Glutamatergic neuron (in vitro differentiated cells): ENCODE measurements at regions not wholly inside any gene's neighbourhood (a gene's known extent, or its start where the extent isn't known, plus 50 kb on each side); places are given as distances from the start of the nearest gene placed in this dataset.

Source experiments
- DNase-seq: peaks from one replicate; pipeline ENCODE4 v3.0.0; 2022
- H3K27ac Mint-ChIP-seq: one replicate; pipeline ENCODE4 v1.8.0; 2020; ENCODE audit warnings: mild to moderate bottlenecking, mixed read lengths, inconsistent platforms; ENCODE audit not compliant: unreplicated experiment
- H3K27me3 Mint-ChIP-seq: one replicate; pipeline ENCODE4 v1.8.0; 2020; ENCODE audit warnings: mild to moderate bottlenecking, moderate library complexity, mixed read lengths, inconsistent platforms; ENCODE audit not compliant: unreplicated experiment
- H3K36me3 Mint-ChIP-seq: one replicate; pipeline ENCODE4 v1.8.0; 2020; ENCODE audit warnings: mild to moderate bottlenecking, mixed read lengths, inconsistent platforms; ENCODE audit not compliant: unreplicated experiment
- H3K4me1 Mint-ChIP-seq: one replicate; pipeline ENCODE4 v1.8.0; 2020; ENCODE audit warnings: mild to moderate bottlenecking, low read depth, mixed read lengths, inconsistent platforms; ENCODE audit not compliant: unreplicated experiment
- H3K4me3 Mint-ChIP-seq: one replicate; pipeline ENCODE4 v1.8.0; 2020; ENCODE audit warnings: mild to moderate bottlenecking, mixed read lengths, inconsistent platforms; ENCODE audit not compliant: unreplicated experiment
- H3K9me3 Mint-ChIP-seq: one replicate; pipeline ENCODE4 v1.8.0; 2020; ENCODE audit warnings: mild to moderate bottlenecking, moderate library complexity, mixed read lengths, inconsistent platforms; ENCODE audit not compliant: unreplicated experiment
- TF ChIP-seq, protein P1 (sequence below): fragments of 200-600 bp; sonication (generic); IDR thresholded peaks from one replicate; pipeline ENCODE4 v1.5.0; 2021; ENCODE audit not compliant: partially characterized antibody, unreplicated experiment

DNA sequence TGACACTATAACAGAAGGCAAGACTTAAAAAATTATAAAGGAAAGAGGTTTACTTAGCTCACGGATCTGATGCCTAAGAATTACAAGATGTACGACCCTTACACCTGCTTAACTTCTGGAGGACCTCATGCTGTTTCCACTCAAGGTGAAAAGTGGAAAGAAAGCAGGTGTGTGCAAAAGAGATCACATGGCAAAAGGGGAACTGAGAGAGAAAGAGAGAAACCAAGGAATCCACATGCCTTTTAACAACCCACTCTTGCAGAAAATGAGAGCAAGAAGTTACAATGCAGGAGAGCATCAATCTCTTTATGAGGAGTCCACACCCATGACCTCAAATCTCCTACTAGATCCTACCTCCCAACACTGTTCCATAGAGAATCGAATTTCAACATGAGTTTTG lies 2382.2 kb downstream of the TP53TG3F start:
- no peak overlapping the region for H3K4me3 Mint-ChIP-seq
- no peaks in the 10 kb centered on the region for H3K36me3 Mint-ChIP-seq
- TF ChIP-seq, protein P1, sequence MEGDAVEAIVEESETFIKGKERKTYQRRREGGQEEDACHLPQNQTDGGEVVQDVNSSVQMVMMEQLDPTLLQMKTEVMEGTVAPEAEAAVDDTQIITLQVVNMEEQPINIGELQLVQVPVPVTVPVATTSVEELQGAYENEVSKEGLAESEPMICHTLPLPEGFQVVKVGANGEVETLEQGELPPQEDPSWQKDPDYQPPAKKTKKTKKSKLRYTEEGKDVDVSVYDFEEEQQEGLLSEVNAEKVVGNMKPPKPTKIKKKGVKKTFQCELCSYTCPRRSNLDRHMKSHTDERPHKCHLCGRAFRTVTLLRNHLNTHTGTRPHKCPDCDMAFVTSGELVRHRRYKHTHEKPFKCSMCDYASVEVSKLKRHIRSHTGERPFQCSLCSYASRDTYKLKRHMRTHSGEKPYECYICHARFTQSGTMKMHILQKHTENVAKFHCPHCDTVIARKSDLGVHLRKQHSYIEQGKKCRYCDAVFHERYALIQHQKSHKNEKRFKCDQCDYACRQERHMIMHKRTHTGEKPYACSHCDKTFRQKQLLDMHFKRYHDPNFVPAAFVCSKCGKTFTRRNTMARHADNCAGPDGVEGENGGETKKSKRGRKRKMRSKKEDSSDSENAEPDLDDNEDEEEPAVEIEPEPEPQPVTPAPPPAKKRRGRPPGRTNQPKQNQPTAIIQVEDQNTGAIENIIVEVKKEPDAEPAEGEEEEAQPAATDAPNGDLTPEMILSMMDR, result no peak

DNA sequence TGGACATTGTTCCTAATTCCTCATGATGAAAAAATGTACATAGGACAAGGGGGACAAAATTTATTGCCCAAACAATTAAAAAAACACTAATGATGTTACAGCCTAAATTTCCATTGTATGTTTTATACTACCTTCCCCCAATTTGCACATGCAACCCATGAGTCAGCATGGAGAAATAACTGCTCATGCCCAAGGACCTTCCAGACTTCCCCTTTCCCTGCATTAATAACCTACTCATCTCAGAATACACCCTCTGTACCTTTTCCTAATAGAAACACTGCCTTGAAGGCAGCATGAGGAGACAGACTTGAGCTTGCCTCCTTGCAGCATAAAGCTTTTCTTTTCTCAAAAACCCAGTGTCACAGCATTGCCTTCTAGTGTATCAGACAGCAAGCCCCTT lies 2402.8 kb downstream of the TP53TG3F start:
- no peak overlapping the region for H3K4me3 Mint-ChIP-seq
- TF ChIP-seq, protein P1, result no peak
- no peak overlapping the region for H3K27ac Mint-ChIP-seq
- DNase-seq, result no peak
- H3K36me3 Mint-ChIP-seq, result no peaks in the 10 kb centered on the region
- H3K4me1 Mint-ChIP-seq, result no peaks in the 10 kb centered on the region
- no peaks in the 10 kb centered on the region for H3K27me3 Mint-ChIP-seq
- H3K9me3 Mint-ChIP-seq, result peaks cover 20% of the 10 kb centered on the region

More for the DNA sequence above, 2382.2 kb downstream of the TP53TG3F start:
- Mint-ChIP-seq H3K27ac (no peak overlapping the region), H3K27me3 (no peaks in the 10 kb centered on the region), H3K9me3 (peaks cover 9% of the 10 kb centered on the region), H3K4me1 (no peaks in the 10 kb centered on the region)
- no peak for DNase-seq

DNA sequence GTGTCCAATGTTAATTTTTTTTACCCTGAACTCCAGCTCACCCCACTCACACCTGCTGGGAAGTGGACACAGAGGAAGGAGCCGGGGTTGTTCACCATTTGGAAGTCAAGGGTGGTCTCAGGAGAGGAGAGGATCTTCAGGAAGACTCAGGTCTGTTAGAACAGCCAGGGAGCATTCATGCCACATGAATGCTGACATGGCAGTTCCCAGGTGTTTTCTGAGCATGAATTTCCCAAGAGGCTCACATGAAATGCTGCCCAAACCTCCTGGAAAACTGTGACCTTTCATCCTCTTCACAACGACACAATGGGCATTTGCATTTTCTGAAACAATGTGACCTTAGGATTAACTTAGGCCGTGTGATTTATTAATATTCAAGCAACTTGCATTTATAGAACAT lies 2409.2 kb downstream of the TP53TG3F start:
- H3K27ac Mint-ChIP-seq, result no peak overlapping the region
- H3K36me3 Mint-ChIP-seq, result no peaks in the 10 kb centered on the region
- DNase-seq, result no peak
- H3K9me3 Mint-ChIP-seq, result peaks cover 24% of the 10 kb centered on the region
- no peak overlapping the region for H3K4me3 Mint-ChIP-seq
- no peaks in the 10 kb centered on the region for H3K4me1 Mint-ChIP-seq
- TF ChIP-seq, protein P1, result no peak
- H3K27me3 Mint-ChIP-seq, result no peaks in the 10 kb centered on the region

DNA sequence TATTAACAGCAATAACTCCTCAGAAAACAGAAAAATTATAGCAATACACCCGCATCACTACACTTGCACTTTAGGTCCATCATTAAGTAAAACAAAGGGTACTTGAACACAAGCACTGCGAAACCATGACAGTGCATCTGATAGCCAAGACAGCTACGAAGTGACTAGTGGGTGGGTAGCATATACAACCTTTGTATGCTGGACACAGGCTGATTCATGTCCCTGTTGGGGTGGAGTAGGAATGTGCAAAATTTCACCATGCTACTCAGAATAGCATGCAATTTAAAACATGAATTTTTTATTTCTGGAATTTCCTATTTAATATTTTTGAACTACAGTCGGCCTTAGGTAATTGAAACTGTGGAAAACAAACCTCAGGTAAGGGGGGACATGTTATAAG lies 2414.1 kb downstream of the TP53TG3F start:
- Mint-ChIP-seq H3K27me3 (no peaks in the 10 kb centered on the region), H3K36me3 (no peaks in the 10 kb centered on the region), H3K27ac (no peak overlapping the region), H3K9me3 (peaks cover 11% of the 10 kb centered on the region), H3K4me1 (no peaks in the 10 kb centered on the region), H3K4me3 (no peak overlapping the region)
- TF ChIP-seq, protein P1, result no peak
- DNase-seq, result no peak

DNA sequence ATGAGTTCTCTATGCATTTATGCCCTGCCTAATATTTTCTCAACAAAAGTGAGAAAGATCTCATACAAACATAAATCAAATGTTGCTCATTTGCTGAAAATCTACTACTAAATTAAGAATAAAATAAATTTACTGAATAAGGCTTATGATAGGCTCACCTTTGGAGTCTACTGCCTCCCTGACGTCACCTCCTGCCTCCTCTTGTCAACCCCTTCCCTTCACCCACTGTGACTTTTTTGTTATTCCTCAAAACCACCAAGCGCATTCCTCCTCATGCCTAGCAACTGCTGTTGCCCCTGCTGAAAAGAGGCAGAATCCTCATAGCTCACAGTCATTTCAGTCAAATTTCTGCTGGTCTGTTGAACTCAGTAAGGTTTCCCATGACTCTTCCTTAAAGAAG lies 2422.2 kb downstream of the TP53TG3F start:
- Mint-ChIP-seq H3K9me3 (peaks cover 15% of the 10 kb centered on the region), H3K36me3 (no peaks in the 10 kb centered on the region), H3K27ac (no peak overlapping the region), H3K4me3 (no peak overlapping the region), H3K4me1 (no peaks in the 10 kb centered on the region), H3K27me3 (peaks cover 3% of the 10 kb centered on the region)
- TF ChIP-seq, protein P1, result no peak
- DNase-seq, result no peak
